HCT116 (cell line): ENCODE measurements at regions not wholly inside any gene's neighbourhood (a gene's known extent, or its start where the extent isn't known, plus 50 kb on each side); places are given as distances from the start of the nearest gene placed in this dataset.

ENCODE experiments used
- ATAC-seq: fragments of 200-7000 bp; cut with Tn5 transposase; 2 replicates; pipeline ENCODE4 v1.9.1; 2020; ENCODE audit warnings: mild to moderate bottlenecking, moderate library complexity
- BruUV-seq: library from RNA; stranded (reverse); fragments of 400-500 nt; replicated peaks from 2 replicates; lab custom pipeline; 2021; lab: Mats Ljungman, UMichigan
- CTCF ChIA-PET: fragments of 300-600 bp; sonication (Branson Sonifier 250); formaldehyde crosslinking; loops from one replicate; lab custom pipeline; 2021; ENCODE audit warnings: antibody characterized with exemption; lab: Charles Lee
- POLR2A ChIA-PET: fragments of 300-600, 350-600 bp; sonication (Branson Sonifier 250); formaldehyde crosslinking; loops from one replicate; lab custom pipeline; 2021; ENCODE audit warnings: antibody characterized with exemption; lab: Charles Lee
- RAD21 ChIA-PET, 2 experiments: fragments of 300-600 bp; sonication (Branson Sonifier 250); formaldehyde crosslinking; loops; one replicate each; lab custom pipeline; 2023; ENCODE audit warnings: low total read pairs in 2 of 2; ENCODE audit not compliant: uncharacterized antibody in 2 of 2, unreplicated experiment in 2 of 2, low non-redundant PET in 1 of 2; lab: Charles Lee
- DNase-seq: peaks from one replicate; pipeline ENCODE4 v3.0.0-alpha.2; 2010; ENCODE audit warnings: low read depth, low spot score
- H2AFZ ChIP-seq: fragments of 200-600 bp; shearing (Covaris generic), sonication (generic); 2 replicates; pipeline ENCODE4 v1.6.1; 2017; ENCODE audit warnings: low read depth, mixed run types, mixed read lengths, antibody characterized with exemption, low read length; ENCODE audit not compliant: poor library complexity, severe bottlenecking
- H3K27ac ChIP-seq: 2 replicates; pipeline ENCODE4 v1.5.1; 2012; ENCODE audit warnings: low read depth, low read length
- H3K27me3 ChIP-seq: fragments of 200-600 bp; sonication (generic); 2 replicates; pipeline ENCODE4 v1.6.1; 2016; ENCODE audit warnings: mixed run types, low read length, mixed read lengths; ENCODE audit not compliant: insufficient read depth
- H3K36me3 ChIP-seq, 2 experiments: fragments of 200-500 bp in 1 of 2; fragments of 200-600 bp in 1 of 2; sonication (Bioruptor generic) in 1 of 2; sonication (generic) in 1 of 2; 2 replicates each; pipeline versions ENCODE4 v1.5.1 to v1.6.1; 2014 to 2016; ENCODE audit warnings: low read length in 2 of 2, inconsistent platforms in 1 of 2, mixed read lengths in 1 of 2, mixed run types in 1 of 2; ENCODE audit not compliant: insufficient read depth in 2 of 2, control insufficient read depth in 1 of 2
- H3K4me1 ChIP-seq, 2 experiments: fragments of 200-600 bp in 1 of 2; sonication (generic) in 1 of 2; 2 replicates each; pipeline versions ENCODE4 v1.5.1 to v1.6.1; 2012 to 2017; ENCODE audit warnings: low read length in 2 of 2, inconsistent platforms in 1 of 2, mild to moderate bottlenecking in 1 of 2, mixed read lengths in 1 of 2, mixed run types in 1 of 2, moderate library complexity in 1 of 2; ENCODE audit not compliant: insufficient read depth in 2 of 2, control insufficient read depth in 1 of 2
- H3K4me2 ChIP-seq: fragments of 200-600 bp; sonication (generic); 2 replicates; pipeline ENCODE4 v1.6.1; 2017; ENCODE audit warnings: mixed run types, low read length, mixed read lengths
- H3K4me3 ChIP-seq, 2 experiments: fragments of 200-600 bp in 1 of 2; sonication (generic) in 1 of 2; replicated peaks in 1 of 2; 2 replicates each; pipeline ENCODE4 v1.5.1; 2011 to 2016; ENCODE audit warnings: low read length in 2 of 2, control low read depth in 1 of 2, low read depth in 1 of 2, mild to moderate bottlenecking in 1 of 2, mixed read lengths in 1 of 2, mixed run types in 1 of 2
- H3K79me2 ChIP-seq: fragments of 200-600 bp; sonication (generic); 2 replicates; pipeline ENCODE4 v1.6.1; 2017; ENCODE audit warnings: mild to moderate bottlenecking, mixed run types, low read length, moderate library complexity, mixed read lengths; ENCODE audit not compliant: insufficient read depth
- H3K9ac ChIP-seq: fragments of 200-600 bp; sonication (generic); 2 replicates; pipeline ENCODE4 v1.6.1; 2016; ENCODE audit warnings: low read length, mixed read lengths
- H3K9me2 ChIP-seq: fragments of 200-600 bp; sonication (generic), shearing (Covaris generic); 2 replicates; pipeline ENCODE4 v1.6.1; 2017; ENCODE audit warnings: mixed run types, mild to moderate bottlenecking, moderate library complexity; ENCODE audit not compliant: insufficient read depth
- H3K9me3 ChIP-seq, 2 experiments: fragments of 200-500 bp in 1 of 2; fragments of 200-600 bp in 1 of 2; sonication (Bioruptor generic) in 1 of 2; sonication (generic) in 1 of 2; 2 replicates each; pipeline ENCODE4 v1.6.1; 2014 to 2017; ENCODE audit warnings: low read length in 2 of 2, mixed read lengths in 2 of 2, inconsistent platforms in 1 of 2, low read depth in 1 of 2, mild to moderate bottlenecking in 1 of 2, mixed run types in 1 of 2, moderate library complexity in 1 of 2; ENCODE audit not compliant: control insufficient read depth in 1 of 2, insufficient read depth in 1 of 2
- H4K20me1 ChIP-seq: fragments of 200-600 bp; sonication (generic), shearing (Covaris generic); 2 replicates; pipeline ENCODE4 v1.6.1; 2017; ENCODE audit warnings: mixed run types, mild to moderate bottlenecking, moderate library complexity; ENCODE audit not compliant: insufficient read depth
- CBX3 ChIP-seq: IDR thresholded peaks from 2 replicates; pipeline ENCODE4 v1.6.1; 2012; ENCODE audit warnings: low read depth
- CEBPB ChIP-seq: IDR thresholded peaks from 2 replicates; pipeline ENCODE4 v1.6.1; 2012; ENCODE audit warnings: low read depth
- EGR1 ChIP-seq: IDR thresholded peaks from 2 replicates; pipeline ENCODE4 v1.6.1; 2012; ENCODE audit warnings: low read depth
- ELF1 ChIP-seq: IDR thresholded peaks from 2 replicates; pipeline ENCODE4 v1.6.1; 2012; ENCODE audit warnings: low read depth, borderline replicate concordance
- EZH2 ChIP-seq: fragments of 200-600 bp; sonication (generic); IDR thresholded peaks from 2 replicates; pipeline ENCODE4 v1.6.1; 2017; ENCODE audit warnings: antibody characterized with exemption, mixed run types
- EZH2phosphoT487 ChIP-seq: fragments of 200-600 bp; IDR thresholded peaks from 2 replicates; pipeline ENCODE4 v1.6.1; 2018; ENCODE audit warnings: antibody characterized with exemption, borderline replicate concordance
- JUND ChIP-seq: IDR thresholded peaks from 2 replicates; pipeline ENCODE4 v1.6.1; 2012
- POLR2A ChIP-seq: IDR thresholded peaks from 2 replicates; pipeline ENCODE4 v1.7.0; 2011; ENCODE audit warnings: borderline replicate concordance; ENCODE audit not compliant: insufficient read depth, insufficient read length; ENCODE audit errors: extremely low read depth
- POLR2AphosphoS5 ChIP-seq: IDR thresholded peaks from 2 replicates; pipeline ENCODE4 v1.6.1; 2011; ENCODE audit warnings: mild to moderate bottlenecking, low read depth, low read length, moderate library complexity
- RAD21 ChIP-seq: IDR thresholded peaks from 2 replicates; pipeline ENCODE4 v1.6.1; 2012; ENCODE audit warnings: low read depth, mild to moderate bottlenecking
- SP1 ChIP-seq: IDR thresholded peaks from 2 replicates; pipeline ENCODE4 v1.6.1; 2012; ENCODE audit warnings: low read depth
- SRF ChIP-seq: IDR thresholded peaks from 2 replicates; pipeline ENCODE4 v1.6.1; 2012; ENCODE audit warnings: low read depth
- YY1 ChIP-seq: IDR thresholded peaks from 2 replicates; pipeline ENCODE4 v1.6.1; 2011; ENCODE audit warnings: low read length, low read depth, moderate library complexity, mild to moderate bottlenecking; ENCODE audit not compliant: insufficient replicate concordance; ENCODE audit errors: extremely low read depth
- ZFX ChIP-seq: fragments of 450-650 bp; IDR thresholded peaks from 2 replicates; pipeline ENCODE4 v1.6.1; 2017
- intact Hi-C: fragments of 100-400 bp; cut with micrococcal nuclease; formaldehyde crosslinking; loops from 2 replicates; pipeline ENCODE4 v1.10.0; 2022
- TF ChIP-seq, protein P1 (sequence below): IDR thresholded peaks from 2 replicates; pipeline ENCODE4 v1.6.1; 2012; ENCODE audit warnings: low read depth
- TF ChIP-seq, protein P2 (sequence below): IDR thresholded peaks from 2 replicates; pipeline ENCODE4 v1.6.1; 2012
- TF ChIP-seq, protein P3 (sequence below): IDR thresholded peaks from 2 replicates; pipeline ENCODE4 v1.6.1; 2011; ENCODE audit warnings: mild to moderate bottlenecking, low read length, moderate library complexity; ENCODE audit not compliant: insufficient replicate concordance; ENCODE audit errors: extremely low read depth

DNA sequence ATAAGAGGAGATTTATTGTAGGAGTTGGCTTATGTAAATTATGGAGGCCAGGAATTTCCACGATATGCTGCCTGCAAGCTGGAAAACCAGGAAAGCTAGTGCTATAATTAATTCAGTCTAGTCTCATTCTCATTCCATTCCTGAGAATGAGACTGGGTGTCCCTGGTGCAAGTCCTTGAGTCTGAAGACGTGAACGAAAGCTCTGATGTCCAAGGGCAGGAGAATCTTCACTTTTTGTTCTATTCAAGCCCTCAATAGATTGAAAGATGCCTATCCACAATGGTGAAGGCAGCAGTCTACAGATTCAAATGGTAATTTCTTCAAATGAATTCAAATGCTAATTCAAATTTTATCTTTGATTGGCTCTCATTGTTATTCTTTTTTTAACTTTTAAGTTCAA, 851.1 kb upstream of the MGAT4C start:
- no peak for TF ChIP-seq YY1
- TF ChIP-seq, protein P1, sequence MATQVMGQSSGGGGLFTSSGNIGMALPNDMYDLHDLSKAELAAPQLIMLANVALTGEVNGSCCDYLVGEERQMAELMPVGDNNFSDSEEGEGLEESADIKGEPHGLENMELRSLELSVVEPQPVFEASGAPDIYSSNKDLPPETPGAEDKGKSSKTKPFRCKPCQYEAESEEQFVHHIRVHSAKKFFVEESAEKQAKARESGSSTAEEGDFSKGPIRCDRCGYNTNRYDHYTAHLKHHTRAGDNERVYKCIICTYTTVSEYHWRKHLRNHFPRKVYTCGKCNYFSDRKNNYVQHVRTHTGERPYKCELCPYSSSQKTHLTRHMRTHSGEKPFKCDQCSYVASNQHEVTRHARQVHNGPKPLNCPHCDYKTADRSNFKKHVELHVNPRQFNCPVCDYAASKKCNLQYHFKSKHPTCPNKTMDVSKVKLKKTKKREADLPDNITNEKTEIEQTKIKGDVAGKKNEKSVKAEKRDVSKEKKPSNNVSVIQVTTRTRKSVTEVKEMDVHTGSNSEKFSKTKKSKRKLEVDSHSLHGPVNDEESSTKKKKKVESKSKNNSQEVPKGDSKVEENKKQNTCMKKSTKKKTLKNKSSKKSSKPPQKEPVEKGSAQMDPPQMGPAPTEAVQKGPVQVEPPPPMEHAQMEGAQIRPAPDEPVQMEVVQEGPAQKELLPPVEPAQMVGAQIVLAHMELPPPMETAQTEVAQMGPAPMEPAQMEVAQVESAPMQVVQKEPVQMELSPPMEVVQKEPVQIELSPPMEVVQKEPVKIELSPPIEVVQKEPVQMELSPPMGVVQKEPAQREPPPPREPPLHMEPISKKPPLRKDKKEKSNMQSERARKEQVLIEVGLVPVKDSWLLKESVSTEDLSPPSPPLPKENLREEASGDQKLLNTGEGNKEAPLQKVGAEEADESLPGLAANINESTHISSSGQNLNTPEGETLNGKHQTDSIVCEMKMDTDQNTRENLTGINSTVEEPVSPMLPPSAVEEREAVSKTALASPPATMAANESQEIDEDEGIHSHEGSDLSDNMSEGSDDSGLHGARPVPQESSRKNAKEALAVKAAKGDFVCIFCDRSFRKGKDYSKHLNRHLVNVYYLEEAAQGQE = no peak
- TF ChIP-seq ELF1 = no peak
- no peak for TF ChIP-seq EGR1
- TF ChIP-seq CBX3 = no peak
- TF ChIP-seq JUND = no peak
- TF ChIP-seq SP1 = no peak
- TF ChIP-seq ZFX = no peak
- TF ChIP-seq POLR2AphosphoS5 = no peak
- TF ChIP-seq, protein P2, sequence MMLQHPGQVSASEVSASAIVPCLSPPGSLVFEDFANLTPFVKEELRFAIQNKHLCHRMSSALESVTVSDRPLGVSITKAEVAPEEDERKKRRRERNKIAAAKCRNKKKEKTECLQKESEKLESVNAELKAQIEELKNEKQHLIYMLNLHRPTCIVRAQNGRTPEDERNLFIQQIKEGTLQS = no peak
- TF ChIP-seq POLR2A = no peak
- no peak for TF ChIP-seq EZH2
- no peak for TF ChIP-seq CEBPB
- TF ChIP-seq RAD21 = no peak
- no peak for TF ChIP-seq SRF
- no peak for TF ChIP-seq EZH2phosphoT487
- TF ChIP-seq, protein P3, sequence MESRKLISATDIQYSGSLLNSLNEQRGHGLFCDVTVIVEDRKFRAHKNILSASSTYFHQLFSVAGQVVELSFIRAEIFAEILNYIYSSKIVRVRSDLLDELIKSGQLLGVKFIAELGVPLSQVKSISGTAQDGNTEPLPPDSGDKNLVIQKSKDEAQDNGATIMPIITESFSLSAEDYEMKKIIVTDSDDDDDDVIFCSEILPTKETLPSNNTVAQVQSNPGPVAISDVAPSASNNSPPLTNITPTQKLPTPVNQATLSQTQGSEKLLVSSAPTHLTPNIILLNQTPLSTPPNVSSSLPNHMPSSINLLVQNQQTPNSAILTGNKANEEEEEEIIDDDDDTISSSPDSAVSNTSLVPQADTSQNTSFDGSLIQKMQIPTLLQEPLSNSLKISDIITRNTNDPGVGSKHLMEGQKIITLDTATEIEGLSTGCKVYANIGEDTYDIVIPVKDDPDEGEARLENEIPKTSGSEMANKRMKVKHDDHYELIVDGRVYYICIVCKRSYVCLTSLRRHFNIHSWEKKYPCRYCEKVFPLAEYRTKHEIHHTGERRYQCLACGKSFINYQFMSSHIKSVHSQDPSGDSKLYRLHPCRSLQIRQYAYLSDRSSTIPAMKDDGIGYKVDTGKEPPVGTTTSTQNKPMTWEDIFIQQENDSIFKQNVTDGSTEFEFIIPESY = no peak
- TF ChIP-seq, all 23 proteins: peak for 0
- POLR2A ChIA-PET = no interaction called here
- H3K79me2 ChIP-seq = no peaks in the 10 kb centered on the region

More for the DNA sequence above, 851.1 kb upstream of the MGAT4C start:
- Histone ChIP-seq H3K4me1 (no peaks in the 10 kb centered on the region), H3K27ac (no peak overlapping the region), H3K27me3 (no peaks in the 10 kb centered on the region), H4K20me1 (no peaks in the 10 kb centered on the region), H3K9me2 (no peaks in the 10 kb centered on the region), H2AFZ (no peak overlapping the region), H3K36me3 (no peaks in the 10 kb centered on the region), H3K4me2 (no peak overlapping the region), H3K4me3 (no peak overlapping the region), H3K9me3 (no peaks in the 10 kb centered on the region), H3K9ac (no peak overlapping the region)
- ChIA-PET RAD21 (no interaction called here), CTCF (no interaction called here)
- no TSS peak for BruUV-seq
- intact Hi-C loops = no loop called here
- ATAC-seq (no peak), DNase-seq (no peak)
